Epidermal melanocyte (primary cell): ENCODE measurements at regions not wholly inside any gene's neighbourhood (a gene's known extent, or its start where the extent isn't known, plus 50 kb on each side); places are given as distances from the start of the nearest gene placed in this dataset.

ENCODE experiments used
- DNase-seq: peaks from one replicate; pipeline ENCODE4 v3.0.0; 2011; ENCODE audit warnings: low spot score; ENCODE audit not compliant: insufficient read length

- DNase-seq: no peak
Observed at GRCh38 chr3:110788794-110789193, 282.8 kb upstream of the NECTIN3 start.

DNA sequence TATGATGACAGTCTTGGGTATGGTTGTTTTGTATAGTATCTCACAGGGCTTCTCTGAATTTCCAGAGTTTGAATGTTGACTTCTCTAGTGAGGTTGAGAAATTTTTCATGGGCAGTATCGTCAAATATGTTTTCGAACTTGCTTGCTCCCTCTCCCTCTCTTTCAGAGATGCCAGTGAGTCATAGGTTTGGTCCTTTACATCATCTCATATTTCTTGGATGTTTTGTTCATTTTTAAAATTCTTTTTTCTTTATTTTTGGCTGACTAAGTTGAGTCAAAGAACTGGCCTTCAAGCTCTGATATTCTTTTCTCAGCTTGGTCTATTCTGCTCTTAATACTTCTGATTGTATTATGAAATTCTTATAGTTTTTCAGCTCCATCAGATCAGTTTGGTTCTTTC lies 282.3 kb upstream of the NECTIN3 start:
- no peak for DNase-seq

DNA sequence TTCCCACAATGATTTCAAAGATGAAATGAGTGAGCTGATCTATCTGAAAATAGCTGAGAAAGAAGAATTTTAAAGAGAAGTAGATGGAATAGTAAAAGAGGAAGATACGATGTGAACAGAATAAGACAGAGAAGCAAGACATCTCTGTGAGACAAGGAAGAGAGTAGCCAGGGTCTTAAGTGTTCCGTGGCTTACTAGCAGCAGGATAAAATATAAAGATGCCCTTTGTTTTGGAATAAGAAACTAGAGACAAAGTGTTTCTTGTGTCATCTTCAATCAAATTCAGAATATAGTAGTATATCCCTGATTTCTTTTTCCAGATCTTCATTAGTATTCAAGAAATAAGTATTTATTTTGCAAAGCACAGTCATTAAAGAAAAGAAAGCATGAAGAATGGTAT lies 281.0 kb upstream of the NECTIN3 start:
- DNase-seq: no peak

DNA sequence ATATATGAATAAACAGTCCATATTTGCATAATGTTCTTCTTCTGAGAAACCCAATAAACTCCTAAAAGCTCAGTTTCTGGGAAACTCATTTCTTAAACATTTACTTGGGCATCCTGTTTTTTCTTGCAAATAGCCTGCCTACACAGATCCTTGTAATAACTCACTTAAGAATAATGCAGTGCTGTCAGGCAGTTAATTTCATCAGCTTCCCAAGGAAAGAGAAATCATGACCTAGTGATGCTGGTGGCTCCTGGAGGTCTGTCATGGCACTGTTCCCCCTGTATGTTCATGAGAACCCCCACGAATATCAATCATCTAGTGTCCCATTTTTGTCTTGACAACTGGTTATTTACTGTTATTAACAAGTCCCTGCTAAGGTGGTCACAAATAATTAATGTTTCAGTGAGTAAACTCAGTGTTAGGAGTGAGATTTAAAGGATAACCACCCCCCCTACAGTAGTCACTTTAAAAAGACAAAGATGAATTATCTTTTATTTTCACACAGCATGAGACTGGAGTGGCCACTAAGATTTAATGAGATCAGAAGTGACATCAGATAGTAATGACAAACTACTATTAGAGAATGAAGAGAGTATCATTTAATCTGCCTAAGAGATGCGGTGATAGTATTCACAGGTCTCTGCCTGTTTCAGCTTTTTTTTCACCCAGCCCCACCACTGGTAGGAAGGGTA lies 279.5 kb upstream of the NECTIN3 start:
- DNase-seq: no peak

DNA sequence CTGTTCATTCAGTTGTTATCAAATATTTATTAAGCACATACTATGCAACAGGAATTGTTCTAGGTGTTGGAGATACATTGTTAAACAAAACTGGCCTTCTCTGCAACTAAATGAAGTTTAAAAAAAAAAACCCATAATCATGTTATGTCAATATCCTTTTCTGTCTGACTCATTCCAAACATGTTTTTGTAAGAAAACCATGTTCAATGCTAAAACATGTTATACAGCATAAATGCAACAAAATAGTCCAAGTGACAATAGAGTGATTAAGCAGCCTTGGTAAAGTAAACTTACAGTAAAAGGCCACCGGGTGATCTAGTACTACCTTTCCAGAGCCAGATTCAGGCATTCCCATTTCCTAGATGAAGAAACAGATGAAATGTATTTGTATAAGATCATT lies 278.0 kb upstream of the NECTIN3 start:
- no peak for DNase-seq

- DNase-seq: no peak
Observed at GRCh38 chr3:110795163-110795562, 276.5 kb upstream of the NECTIN3 start.

- DNase-seq: no peak
Observed at GRCh38 chr3:110799271-110799670, 272.3 kb upstream of the NECTIN3 start.

DNA sequence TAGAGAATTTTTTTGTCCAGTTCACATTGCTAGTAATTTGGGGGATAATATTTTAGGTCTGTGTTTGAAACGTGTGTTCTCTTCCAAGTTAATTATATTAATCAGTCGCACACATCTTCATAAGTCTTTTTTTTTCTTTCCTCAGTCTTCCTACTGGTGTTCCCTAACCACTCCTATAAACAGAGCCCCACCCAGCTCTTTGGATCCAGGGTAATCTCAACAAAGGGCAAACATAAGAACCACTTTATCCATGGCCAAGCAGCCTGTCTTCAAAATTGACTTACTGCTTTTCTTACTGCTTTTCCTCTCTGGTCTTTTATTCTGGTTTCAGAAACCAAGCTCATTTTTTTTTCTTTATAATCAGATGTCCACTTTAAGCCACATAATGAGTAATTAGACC lies 266.8 kb upstream of the NECTIN3 start:
- DNase-seq: no peak

DNA sequence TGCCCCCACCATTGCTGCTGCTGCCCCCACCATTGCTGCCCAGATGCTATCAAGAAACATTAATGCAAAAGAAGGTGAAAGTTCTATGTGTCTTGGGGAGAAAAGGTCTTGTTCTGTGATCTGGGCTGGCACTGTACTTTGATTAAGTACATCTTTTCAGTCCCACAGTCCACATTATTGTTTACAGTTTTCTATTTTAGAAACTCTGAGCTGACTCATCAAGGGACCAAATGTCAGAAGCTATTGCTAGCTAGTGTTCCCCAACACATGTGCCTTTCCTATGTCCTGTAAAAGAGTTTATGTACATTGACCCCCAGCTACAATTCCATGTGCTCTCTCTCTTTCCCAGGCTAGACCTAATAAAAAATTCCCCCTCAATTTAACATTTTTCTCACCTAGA lies 264.7 kb upstream of the NECTIN3 start:
- no peak for DNase-seq

GRCh38 chr3:110808630-110809029 lies 263.0 kb upstream of the NECTIN3 start:
- DNase-seq: no peak

GRCh38 chr3:110810356-110810755 lies 261.3 kb upstream of the NECTIN3 start:
- DNase-seq: no peak

DNA sequence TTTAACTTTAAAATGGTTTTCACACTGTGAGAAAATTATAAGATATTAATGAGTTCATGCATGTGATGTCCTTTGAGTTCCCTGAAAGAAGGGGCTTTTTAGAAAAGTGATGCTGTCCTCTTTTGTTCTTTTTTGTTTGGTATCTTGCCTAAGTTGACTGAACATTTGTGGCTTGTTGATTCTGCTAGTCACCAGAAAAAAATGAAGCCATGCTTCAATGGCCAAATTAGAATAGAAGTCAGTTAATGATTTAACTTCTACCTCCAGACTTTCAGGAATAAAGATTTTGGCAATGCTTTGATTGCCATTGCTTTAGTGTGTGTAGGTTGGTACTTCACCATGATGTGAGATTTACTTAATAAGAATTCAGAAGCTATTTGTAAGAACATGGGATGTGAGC lies 260.6 kb upstream of the NECTIN3 start:
- DNase-seq: no peak

- DNase-seq: no peak
Observed at GRCh38 chr3:110813541-110813940, 258.1 kb upstream of the NECTIN3 start.

DNA sequence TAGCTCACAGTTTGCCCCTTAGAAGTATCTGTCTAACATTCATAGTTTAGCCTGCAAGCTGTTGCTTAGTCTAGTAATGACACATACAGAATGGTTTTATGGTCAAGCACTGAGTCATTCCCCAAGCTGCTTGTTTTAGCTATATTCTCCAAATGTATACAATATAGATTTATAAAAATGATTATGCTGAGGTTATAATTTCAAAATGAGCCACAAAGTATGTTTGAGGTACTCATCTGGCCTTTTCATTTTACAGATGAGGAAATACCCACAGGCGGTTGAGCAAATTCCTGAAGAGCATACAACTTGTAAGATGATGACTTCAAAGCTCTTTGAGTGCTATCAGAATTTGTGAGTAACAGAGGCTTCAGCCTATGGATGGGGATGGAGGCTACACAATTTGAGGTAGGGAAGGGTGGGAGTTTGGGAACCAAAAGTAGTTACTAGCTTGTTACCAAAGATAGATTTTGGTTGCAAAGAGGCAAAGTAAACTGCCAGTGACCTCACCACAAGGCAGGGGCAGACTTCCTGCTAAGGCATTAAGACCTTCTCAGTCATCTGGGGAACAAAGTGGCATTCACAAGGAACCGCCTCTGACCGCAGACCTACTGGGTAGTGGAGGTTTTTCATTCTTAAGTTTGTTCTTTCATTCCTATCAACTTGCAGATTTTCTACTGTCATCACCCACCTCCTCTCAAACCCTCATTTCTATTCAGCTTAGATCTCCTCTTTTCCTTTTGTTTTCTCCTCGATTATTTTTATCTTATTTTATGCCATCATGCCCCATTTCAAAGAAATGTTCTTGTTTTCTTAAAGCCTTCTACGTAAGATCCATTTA lies 257.2 kb upstream of the NECTIN3 start:
- DNase-seq: peak; percentile 17

DNA sequence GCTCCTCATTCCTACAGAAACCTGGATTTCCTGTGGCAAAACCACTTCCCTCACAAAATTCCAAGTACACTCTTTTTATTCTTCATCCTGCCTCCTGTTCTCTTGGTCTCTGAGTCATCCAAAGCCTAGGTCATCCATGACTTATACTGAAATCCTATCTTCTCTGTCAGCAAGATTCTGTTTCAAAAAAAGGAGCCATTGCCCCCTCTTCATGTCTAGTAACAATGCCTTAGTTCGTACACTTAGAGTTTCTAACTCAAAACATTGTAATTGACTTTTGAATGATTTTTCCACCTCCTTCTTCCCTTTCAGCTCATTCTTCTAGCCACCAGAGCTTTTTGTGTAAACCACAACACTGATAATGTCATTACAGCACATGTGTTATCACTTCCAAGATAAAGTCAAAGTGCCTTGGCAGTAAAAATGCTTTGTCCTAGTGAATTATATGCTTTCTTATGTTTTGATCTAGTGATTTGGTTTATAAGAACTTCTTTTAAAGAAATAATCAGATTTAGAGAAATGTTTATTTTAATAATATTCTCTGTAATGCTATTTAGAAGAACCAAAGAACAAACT lies 256.5 kb upstream of the NECTIN3 start:
- no peak for DNase-seq

DNA sequence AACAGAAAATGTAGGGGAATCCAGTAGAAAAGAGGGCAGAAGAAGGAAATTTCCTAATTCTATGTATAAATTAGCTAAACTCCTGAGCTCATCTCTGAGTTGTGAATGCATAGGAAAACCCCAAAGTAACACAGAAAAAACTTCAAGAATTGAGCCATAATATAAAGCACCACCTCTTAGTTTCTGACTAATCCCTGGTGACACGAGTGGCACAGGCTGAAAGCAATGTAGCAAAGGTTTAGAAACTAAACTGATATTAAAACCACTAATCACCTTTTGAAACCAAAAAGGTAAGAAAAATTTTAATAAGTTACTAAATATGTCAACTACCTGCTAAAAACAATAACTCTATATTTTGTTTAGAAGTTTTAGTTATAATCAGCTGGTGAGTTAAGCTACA lies 255.6 kb upstream of the NECTIN3 start:
- DNase-seq: no peak

GRCh38 chr3:110821586-110821985 lies 250.0 kb upstream of the NECTIN3 start:
- no peak for DNase-seq

GRCh38 chr3:110822971-110823370 lies 248.6 kb upstream of the NECTIN3 start:
- DNase-seq: no peak

- DNase-seq: no peak
Observed at GRCh38 chr3:110846971-110847370, 224.6 kb upstream of the NECTIN3 start.

DNA sequence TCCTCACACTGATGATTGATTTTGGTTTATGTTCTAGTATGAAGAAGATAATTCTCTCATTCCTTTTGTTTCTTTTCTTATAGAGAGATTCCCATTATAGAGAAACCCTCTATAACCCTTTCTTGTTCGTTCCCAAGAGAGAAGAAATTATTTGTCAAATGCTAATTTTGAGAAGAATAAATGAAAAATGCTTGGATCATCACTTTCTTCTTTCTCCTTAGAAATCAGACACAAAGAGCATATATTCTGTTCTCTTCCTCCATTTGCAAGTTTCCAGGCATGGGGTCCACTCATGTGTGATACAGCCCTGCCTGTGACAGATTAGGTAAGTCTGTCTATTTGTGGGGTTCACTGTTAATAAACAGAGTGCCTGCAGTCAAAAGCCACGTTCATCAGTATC lies 222.6 kb upstream of the NECTIN3 start:
- DNase-seq: no peak

GRCh38 chr3:110851736-110852135 lies 219.9 kb upstream of the NECTIN3 start:
- DNase-seq: no peak

- DNase-seq: no peak
Observed at GRCh38 chr3:110855207-110855606, 216.4 kb upstream of the NECTIN3 start.

- no peak for DNase-seq
Observed at GRCh38 chr3:110856916-110857315, 214.7 kb upstream of the NECTIN3 start.
